Caco-2 (cell line): ENCODE measurements at regions not wholly inside any gene's neighbourhood (a gene's known extent, or its start where the extent isn't known, plus 50 kb on each side); places are given as distances from the start of the nearest gene placed in this dataset.

Experiments
- BruUV-seq: library from RNA; stranded (reverse); fragments of 400-500 nt; replicated peaks from 2 replicates; lab custom pipeline; 2021; lab: Mats Ljungman, UMichigan
- CTCF ChIA-PET: fragments of 300-600 bp; sonication (Branson Sonifier 250); formaldehyde crosslinking; loops from one replicate; lab custom pipeline; 2022; ENCODE audit warnings: antibody characterized with exemption; lab: Charles Lee
- POLR2A ChIA-PET: fragments of 300-600 bp; sonication (Branson Sonifier 250); formaldehyde crosslinking; loops from one replicate; lab custom pipeline; 2022; ENCODE audit warnings: antibody characterized with exemption; lab: Charles Lee
- DNase-seq, 2 experiments: peaks; one replicate each; pipeline versions ENCODE4 v3.0.0 to v3.0.0-alpha.2; 2020 to 2022
- H3K27me3 ChIP-seq: replicated peaks from 2 replicates; pipeline ENCODE4 v1.6.0; 2011; ENCODE audit warnings: low read length; ENCODE audit not compliant: control insufficient read depth, insufficient read depth
- H3K36me3 ChIP-seq: 2 replicates; pipeline ENCODE4 v1.5.1; 2011; ENCODE audit warnings: low read length; ENCODE audit not compliant: control insufficient read depth, insufficient read depth
- H3K4me1 ChIP-seq: fragments of 250-450 bp; sonication (Bioruptor Pico); 2 replicates; pipeline ENCODE4 v1.5.1; 2020; ENCODE audit warnings: mild to moderate bottlenecking
- H3K4me3 ChIP-seq: 2 replicates; pipeline ENCODE4 v1.5.1; 2011; ENCODE audit warnings: low read depth, mild to moderate bottlenecking, control low read depth, low read length
- H3K9me3 ChIP-seq: fragments of 250-450 bp; sonication (Bioruptor Pico); 2 replicates; pipeline ENCODE4 v1.5.1; 2020; ENCODE audit warnings: mild to moderate bottlenecking, moderate library complexity
- H3K27ac Mint-ChIP-seq: one replicate; pipeline ENCODE4 v1.8.0; 2022; ENCODE audit warnings: mixed read lengths; ENCODE audit not compliant: unreplicated experiment
- H3K27me3 Mint-ChIP-seq: one replicate; pipeline ENCODE4 v1.8.0; 2022; ENCODE audit warnings: mixed read lengths; ENCODE audit not compliant: insufficient read depth, unreplicated experiment
- H3K36me3 Mint-ChIP-seq: one replicate; pipeline ENCODE4 v1.8.0; 2022; ENCODE audit warnings: mild to moderate bottlenecking, mixed read lengths; ENCODE audit not compliant: insufficient read depth, unreplicated experiment
- H3K4me1 Mint-ChIP-seq: one replicate; pipeline ENCODE4 v1.8.0; 2022; ENCODE audit warnings: low read depth, mixed read lengths; ENCODE audit not compliant: unreplicated experiment
- H3K4me3 Mint-ChIP-seq: one replicate; pipeline ENCODE4 v1.8.0; 2022; ENCODE audit warnings: mild to moderate bottlenecking, moderate library complexity, mixed read lengths; ENCODE audit not compliant: unreplicated experiment
- H3K9me3 Mint-ChIP-seq: one replicate; pipeline ENCODE4 v1.8.0; 2022; ENCODE audit warnings: mixed read lengths; ENCODE audit not compliant: unreplicated experiment
- CTCF ChIP-seq, 2 experiments: fragments of 200-600 bp in 1 of 2; IDR thresholded peaks; 1 replicate in 1 of 2; 2 replicates in 1 of 2; pipeline versions ENCODE4 v1.5.1 to v1.8.0; 2011 to 2022; ENCODE audit warnings: antibody characterized with exemption in 1 of 2, control low read depth in 1 of 2, inconsistent platforms in 1 of 2, low read depth in 1 of 2, low read length in 1 of 2, mild to moderate bottlenecking in 1 of 2, moderate library complexity in 1 of 2; ENCODE audit not compliant: insufficient read depth in 1 of 2, severe bottlenecking in 1 of 2, unreplicated experiment in 1 of 2
- intact Hi-C: fragments of 100-400 bp; cut with micrococcal nuclease; formaldehyde crosslinking; loops from one replicate; pipeline ENCODE4 v1.10.0; 2022; ENCODE audit not compliant: unreplicated experiment

DNA sequence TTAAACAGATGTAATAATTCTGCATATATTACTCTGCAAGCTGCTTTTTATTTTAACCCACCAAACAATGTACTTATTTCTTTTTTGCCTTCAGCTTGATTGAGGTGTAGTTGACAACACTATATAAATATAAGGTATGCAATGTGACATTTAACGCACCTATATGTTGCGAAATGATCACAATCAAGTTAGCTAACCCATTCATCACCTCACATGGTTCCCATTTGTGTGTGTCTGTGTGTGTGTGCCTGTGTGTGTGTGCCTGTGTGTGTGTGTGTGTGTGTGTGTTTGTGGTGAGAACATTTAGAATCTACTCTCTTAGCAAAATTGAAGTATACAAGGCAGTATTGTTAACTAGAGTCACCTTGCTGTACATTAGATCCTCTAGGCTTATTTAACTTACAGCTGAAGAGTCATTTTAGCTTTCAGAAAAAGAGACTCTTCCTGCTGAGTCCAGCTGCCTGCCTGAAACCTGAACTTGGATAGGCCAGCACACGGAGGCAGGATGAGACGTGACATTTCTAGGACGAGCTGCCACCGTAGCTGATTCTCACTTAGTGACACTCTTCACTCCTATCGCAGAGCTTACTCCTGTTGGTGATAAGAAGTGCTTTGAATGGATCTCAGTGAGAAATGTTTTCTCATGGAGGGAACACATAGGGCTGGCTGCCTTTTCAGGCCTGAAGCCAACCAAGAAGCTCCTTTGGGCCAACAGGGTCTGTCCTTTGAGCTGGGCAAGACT, 126.5 kb upstream of the RIPOR2 start:
- no peaks in the 10 kb centered on the region for H3K36me3 Mint-ChIP-seq
- no peak overlapping the region for H3K4me3 ChIP-seq
- no peaks in the 10 kb centered on the region for H3K27me3 Mint-ChIP-seq
- no peak overlapping the region for H3K27ac Mint-ChIP-seq
- POLR2A ChIA-PET: no interaction called here
- no peaks in the 10 kb centered on the region for H3K27me3 ChIP-seq
- intact Hi-C loops: no loop called here
- DNase-seq: no peak
- no peaks in the 10 kb centered on the region for H3K36me3 ChIP-seq
- no peaks in the 10 kb centered on the region; the same call in 1 of the 2 replicates for H3K9me3 ChIP-seq
- H3K4me3 Mint-ChIP-seq: no peak overlapping the region
- no peaks in the 10 kb centered on the region for H3K4me1 ChIP-seq
- CTCF ChIA-PET: no interaction called here
- BruUV-seq: no TSS peak
- H3K9me3 Mint-ChIP-seq: peaks cover 10% of the 10 kb centered on the region
- no peak for TF ChIP-seq CTCF (IDR thresholded peaks at IDR 0.05; ENCODE audit: insufficient read depth in 1 of 2, low read depth in 1 of 2, low read length in 1 of 2, severe bottlenecking in 1 of 2, unreplicated experiment in 1 of 2)
- H3K4me1 Mint-ChIP-seq: no peaks in the 10 kb centered on the region

DNA sequence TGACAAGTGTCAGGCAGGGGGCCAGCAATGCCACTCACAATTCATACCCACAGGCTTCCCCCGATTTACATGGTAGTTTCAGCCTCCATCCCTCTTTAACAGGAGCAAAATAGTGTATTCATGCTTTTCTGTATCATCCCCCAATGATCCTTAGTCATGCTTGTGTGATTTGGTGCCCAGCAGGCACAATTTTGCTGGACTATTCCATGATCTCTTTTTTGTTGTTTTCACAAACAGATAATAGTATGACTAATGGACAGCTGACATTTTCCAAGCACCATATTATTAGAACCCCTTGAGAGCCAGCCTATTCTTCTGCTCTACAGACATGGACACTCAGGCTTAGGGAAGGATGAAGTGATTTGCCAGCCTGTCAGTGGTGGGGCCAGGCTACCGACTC, 128.2 kb upstream of the RIPOR2 start:
- H3K27ac Mint-ChIP-seq: no peak overlapping the region

GRCh38 chr6:25065666-25066065, 129.9 kb upstream of the RIPOR2 start:
- H3K9me3 ChIP-seq: no peaks in the 10 kb centered on the region
- BruUV-seq: no TSS peak
- Mint-ChIP-seq H3K9me3 (peaks cover 16% of the 10 kb centered on the region), H3K27ac (no peak overlapping the region), H3K4me3 (no peak overlapping the region), H3K27me3 (no peaks in the 10 kb centered on the region), H3K36me3 (no peaks in the 10 kb centered on the region), H3K4me1 (no peaks in the 10 kb centered on the region)
- H3K4me1 ChIP-seq: no peaks in the 10 kb centered on the region
- ChIA-PET POLR2A (no interaction called here), CTCF (interaction anchor here (0.7 kb wide), 1 partner anchor 11 kb away, joined by 4 read pairs; no protein-coding TSS in a partner anchor)
- no peak for TF ChIP-seq CTCF (IDR thresholded peaks at IDR 0.05; ENCODE audit: insufficient read depth in 1 of 2, low read depth in 1 of 2, low read length in 1 of 2, severe bottlenecking in 1 of 2, unreplicated experiment in 1 of 2)
- no peak overlapping the region for H3K4me3 ChIP-seq
- intact Hi-C loops: no loop called here
- no peaks in the 10 kb centered on the region for H3K27me3 ChIP-seq
- no peaks in the 10 kb centered on the region for H3K36me3 ChIP-seq
- DNase-seq: no peak

More for the DNA sequence above, 128.2 kb upstream of the RIPOR2 start:
- Histone ChIP-seq H3K9me3 (no peaks in the 10 kb centered on the region), H3K36me3 (no peaks in the 10 kb centered on the region), H3K27me3 (no peaks in the 10 kb centered on the region), H3K4me3 (no peak overlapping the region), H3K4me1 (no peaks in the 10 kb centered on the region)
- Mint-ChIP-seq H3K9me3 (peaks cover 10% of the 10 kb centered on the region), H3K36me3 (no peaks in the 10 kb centered on the region), H3K4me3 (no peak overlapping the region), H3K27me3 (no peaks in the 10 kb centered on the region), H3K4me1 (no peaks in the 10 kb centered on the region)
- ChIA-PET CTCF (no interaction called here), POLR2A (no interaction called here)
- TF ChIP-seq CTCF (IDR thresholded peaks at IDR 0.05; ENCODE audit: insufficient read depth in 1 of 2, low read depth in 1 of 2, low read length in 1 of 2, severe bottlenecking in 1 of 2, unreplicated experiment in 1 of 2): no peak
- intact Hi-C loops: no loop called here
- no TSS peak for BruUV-seq
- DNase-seq: no peak
